ENCODE measurements at regions not wholly inside any gene's neighbourhood (a gene's known extent, or its start where the extent isn't known, plus 50 kb on each side); places are given as distances from the start of the nearest gene placed in this dataset.
A peak's percentile ranks its signal among the peaks of the same experiment; 100 is the strongest.

- DNase-seq: no peak
Measured at GRCh38 chr13:63435667-63436324, 2020.1 kb upstream of the PCDH20 start.

GRCh38 chr13:63433546-63434150 lies 2018.0 kb upstream of the PCDH20 start:
- DNase-seq: no peak

GRCh38 chr13:63427170-63427569 lies 2011.5 kb upstream of the PCDH20 start:
- DNase-seq: no peak

GRCh38 chr13:63425131-63425530 lies 2009.5 kb upstream of the PCDH20 start:
- DNase-seq: no peak

GRCh38 chr13:63421123-63421522 lies 2005.5 kb upstream of the PCDH20 start:
- no peak for DNase-seq

- DNase-seq: no peak
Measured at GRCh38 chr13:63420685-63421084, 2005.0 kb upstream of the PCDH20 start.

GRCh38 chr13:63414247-63414646 lies 1998.6 kb upstream of the PCDH20 start:
- no peak for DNase-seq

- DNase-seq: no peak
Measured at GRCh38 chr13:63409791-63410351, 1994.2 kb upstream of the PCDH20 start.

GRCh38 chr13:63408331-63409189 lies 1992.9 kb upstream of the PCDH20 start:
- no peak for DNase-seq

- DNase-seq: no peak
Measured at GRCh38 chr13:63403733-63404132, 1988.1 kb upstream of the PCDH20 start.

GRCh38 chr13:63396746-63397145 lies 1981.1 kb upstream of the PCDH20 start:
- peak in 1 of 2 experiments; percentile 17 for DNase-seq

- no peak for DNase-seq
Measured at GRCh38 chr13:63393112-63393511, 1977.5 kb upstream of the PCDH20 start.

- DNase-seq: no peak
Measured at GRCh38 chr13:63389756-63390155, 1974.1 kb upstream of the PCDH20 start.

GRCh38 chr13:63381078-63381859 lies 1965.6 kb upstream of the PCDH20 start:
- DNase-seq: no peak

- DNase-seq: no peak
Measured at GRCh38 chr13:63377986-63378385, 1962.3 kb upstream of the PCDH20 start.

- DNase-seq: no peak
Measured at GRCh38 chr13:63370101-63370500, 1954.5 kb upstream of the PCDH20 start.

- DNase-seq: no peak
Measured at GRCh38 chr13:63367522-63368198, 1952.0 kb upstream of the PCDH20 start.

GRCh38 chr13:63364159-63364558 lies 1948.5 kb upstream of the PCDH20 start:
- no peak for DNase-seq

- no peak for DNase-seq
Measured at GRCh38 chr13:63351533-63351932, 1935.9 kb upstream of the PCDH20 start.

GRCh38 chr13:63351081-63351480 lies 1935.4 kb upstream of the PCDH20 start:
- no peak for DNase-seq

GRCh38 chr13:63345835-63346234 lies 1930.2 kb upstream of the PCDH20 start:
- DNase-seq: no peak

GRCh38 chr13:63344711-63345110 lies 1929.1 kb upstream of the PCDH20 start:
- no peak for DNase-seq

Data from NCI-H2081 (cell line).